Astrocyte of the cerebellum (primary cell): ENCODE measurements at regions not wholly inside any gene's neighbourhood (a gene's known extent, or its start where the extent isn't known, plus 50 kb on each side); places are given as distances from the start of the nearest gene placed in this dataset.

Experiments
- DNase-seq: peaks from one replicate; pipeline ENCODE4 v3.0.0-alpha.2; 2011; ENCODE audit warnings: low read depth
- H3K4me3 ChIP-seq: 2 replicates; pipeline ENCODE4 v1.5.1; 2011; ENCODE audit warnings: mild to moderate bottlenecking, low read depth, low read length, moderate library complexity
- CTCF ChIP-seq: IDR thresholded peaks from 2 replicates; pipeline ENCODE4 v1.5.1; 2012; ENCODE audit warnings: low read length, low read depth, moderate library complexity, mild to moderate bottlenecking; ENCODE audit errors: missing control alignments
- in situ Hi-C: cut with HindIII; loops from 2 replicates; pipeline ENCODE4 v1.10.0; 2017; ENCODE audit warnings: low sequenced_read_pairs

DNA sequence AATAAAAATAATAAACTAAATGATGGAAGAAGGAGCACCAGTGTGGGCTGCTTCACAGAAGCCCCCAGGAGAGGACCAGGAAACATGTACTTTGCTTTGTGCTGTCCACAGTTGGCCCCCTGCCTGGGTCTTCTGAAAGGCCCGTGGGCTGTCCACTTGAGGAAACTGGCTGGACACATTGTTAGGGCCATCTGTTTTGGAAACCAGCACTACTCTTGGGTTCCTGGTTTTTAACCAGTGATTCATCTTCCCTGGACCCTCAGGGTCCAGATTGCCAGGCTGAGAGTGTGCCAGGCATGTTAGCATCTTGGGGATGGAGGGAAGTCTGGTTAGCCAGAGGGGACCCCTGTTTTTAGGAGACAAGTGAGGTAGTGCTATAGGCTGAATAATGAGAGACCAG is 297.2 kb upstream of the C2CD4B start:
- H3K4me3 ChIP-seq = no peak overlapping the region
- in situ Hi-C loops = no loop called here
- DNase-seq = no peak
- no peak for TF ChIP-seq CTCF

GRCh38 chr15:62462721-62463120 is 297.6 kb upstream of the C2CD4B start:
- no peak overlapping the region for H3K4me3 ChIP-seq
- no peak for TF ChIP-seq CTCF
- DNase-seq = no peak
- in situ Hi-C loops = no loop called here

- no peak for TF ChIP-seq CTCF
- H3K4me3 ChIP-seq = no peak overlapping the region
- in situ Hi-C loops = no loop called here
- DNase-seq = no peak
Observed at GRCh38 chr15:62464705-62465104, 299.6 kb upstream of the C2CD4B start.

DNA sequence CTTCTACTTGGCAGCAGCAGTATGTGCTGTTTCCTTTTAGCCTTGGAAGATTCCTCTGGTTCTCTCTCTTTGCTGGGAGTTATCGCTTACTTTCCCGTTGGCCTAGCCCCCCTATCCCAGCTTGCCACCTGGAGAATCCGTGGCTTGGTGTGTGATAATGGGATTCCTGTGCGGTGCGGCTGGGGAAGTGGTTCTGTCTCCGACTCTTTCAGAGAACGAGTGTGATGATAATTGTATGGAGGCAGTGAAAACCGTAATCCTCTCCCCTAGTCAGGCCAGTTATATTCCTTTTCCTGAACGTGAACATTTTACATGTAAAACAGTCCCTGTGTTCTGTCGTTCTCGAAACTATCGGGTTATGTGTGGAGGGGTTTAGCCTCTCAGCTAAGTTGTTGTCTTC is 300.1 kb upstream of the C2CD4B start:
- H3K4me3 ChIP-seq = no peak overlapping the region
- in situ Hi-C loops = no loop called here
- DNase-seq = no peak
- no peak for TF ChIP-seq CTCF

GRCh38 chr15:62469478-62469873 is 304.4 kb upstream of the C2CD4B start:
- DNase-seq = no peak
- in situ Hi-C loops = no loop called here

DNA sequence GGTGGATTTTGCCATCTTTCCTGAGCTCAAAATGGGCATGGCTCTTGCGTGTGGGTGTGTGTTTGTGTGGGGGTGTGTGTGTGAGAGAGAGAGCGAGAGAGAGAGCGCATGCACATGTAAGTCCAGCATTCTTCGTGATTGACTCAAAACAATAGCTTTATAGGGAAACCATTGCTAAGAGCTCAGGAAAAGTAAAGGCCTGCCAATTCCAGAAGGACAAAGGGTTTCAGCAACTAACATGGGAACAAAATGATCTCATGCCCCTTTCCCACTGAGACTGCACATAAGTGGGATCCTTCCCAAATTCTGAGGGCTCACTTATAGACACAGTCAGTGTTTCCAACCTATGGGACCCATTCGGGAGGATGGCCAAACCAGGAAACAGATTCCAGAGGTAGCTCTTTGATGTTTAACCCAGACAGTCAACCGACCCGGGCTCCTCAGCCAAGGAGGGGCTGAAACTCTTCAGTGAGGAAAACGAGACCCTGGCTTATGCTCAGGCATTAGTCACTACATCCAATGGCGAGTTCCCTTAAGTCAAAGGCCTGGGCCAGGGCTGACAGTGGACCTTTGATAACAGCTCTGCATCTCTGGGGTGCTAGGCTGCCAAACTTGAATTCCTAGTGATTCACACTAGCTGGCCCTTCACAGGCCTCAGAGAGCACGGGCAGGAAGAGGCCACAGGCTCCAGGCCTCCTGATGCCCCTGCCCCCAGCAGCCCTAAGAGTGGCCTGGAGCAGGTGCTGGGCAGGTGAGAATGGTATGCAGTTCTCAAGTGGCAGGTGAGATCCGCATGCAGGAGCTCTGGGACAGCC is 305.0 kb upstream of the C2CD4B start:
- DNase-seq = peak; percentile 95
- in situ Hi-C loops = no loop called here
- TF ChIP-seq CTCF = no peak
- no peak overlapping the region for H3K4me3 ChIP-seq

More at GRCh38 chr15:62469478-62469873, 304.4 kb upstream of the C2CD4B start:
- no peak for TF ChIP-seq CTCF
- H3K4me3 ChIP-seq = no peak overlapping the region
